Kidney epithelial cell (primary cell): ENCODE measurements at regions not wholly inside any gene's neighbourhood (a gene's known extent, or its start where the extent isn't known, plus 50 kb on each side); places are given as distances from the start of the nearest gene placed in this dataset.
A peak's percentile ranks its signal among the peaks of the same experiment; 100 is the strongest.

Experiments
- DNase-seq: peaks from one replicate; pipeline ENCODE4 v3.0.0-alpha.2; 2010; ENCODE audit warnings: low read depth
- H3K27me3 ChIP-seq: 2 replicates; pipeline ENCODE4 v1.6.0; 2011; ENCODE audit warnings: low read length; ENCODE audit not compliant: control insufficient read depth, insufficient read depth
- H3K36me3 ChIP-seq: 2 replicates; pipeline ENCODE4 v1.5.1; 2011; ENCODE audit warnings: low read length; ENCODE audit not compliant: control insufficient read depth, insufficient read depth
- H3K4me3 ChIP-seq: 2 replicates; pipeline ENCODE4 v1.5.1; 2011; ENCODE audit warnings: low read depth, mild to moderate bottlenecking, control low read depth, low read length
- TF ChIP-seq, protein P1 (sequence below): IDR thresholded peaks from 2 replicates; pipeline ENCODE4 v1.5.1; 2011; ENCODE audit warnings: mild to moderate bottlenecking, moderate library complexity, low read length, control low read depth, inconsistent platforms; ENCODE audit not compliant: insufficient read depth, poor library complexity, severe bottlenecking

DNA sequence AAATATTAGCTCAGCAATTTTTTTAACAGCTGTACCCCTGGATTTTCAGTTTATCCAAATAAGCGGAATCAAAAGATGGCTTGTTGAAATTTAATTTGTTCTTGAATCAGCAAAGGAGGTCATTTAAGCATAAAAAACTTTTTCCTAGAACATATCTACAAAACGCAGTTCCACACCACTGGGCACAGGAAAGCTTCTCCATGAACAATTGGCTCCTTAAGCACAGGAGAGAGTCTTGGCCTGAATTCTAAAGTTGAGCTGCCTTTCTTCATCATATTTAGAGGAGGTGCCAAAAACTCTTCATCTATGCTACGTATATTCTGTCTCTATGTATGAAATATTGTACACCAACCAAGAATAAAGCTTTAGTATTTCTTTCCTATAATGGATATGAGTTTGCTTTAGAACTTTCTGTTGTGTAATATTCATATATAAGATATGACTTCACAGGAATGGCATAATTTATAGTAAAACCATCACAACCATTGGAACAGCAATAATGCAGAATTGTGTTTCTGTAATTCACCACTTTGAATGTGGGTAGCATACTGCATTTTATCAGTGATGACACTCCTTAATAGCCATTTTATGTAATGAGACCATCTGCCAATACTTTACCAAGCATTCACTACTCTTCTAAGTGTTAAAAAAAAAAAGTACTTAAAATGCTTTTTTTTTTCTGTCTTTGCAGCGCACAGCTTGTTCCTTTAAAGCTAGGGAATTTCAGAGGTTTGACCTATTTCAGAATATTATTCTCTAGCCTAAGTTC, 263.7 kb downstream of the SLITRK6 start:
- TF ChIP-seq, protein P1, sequence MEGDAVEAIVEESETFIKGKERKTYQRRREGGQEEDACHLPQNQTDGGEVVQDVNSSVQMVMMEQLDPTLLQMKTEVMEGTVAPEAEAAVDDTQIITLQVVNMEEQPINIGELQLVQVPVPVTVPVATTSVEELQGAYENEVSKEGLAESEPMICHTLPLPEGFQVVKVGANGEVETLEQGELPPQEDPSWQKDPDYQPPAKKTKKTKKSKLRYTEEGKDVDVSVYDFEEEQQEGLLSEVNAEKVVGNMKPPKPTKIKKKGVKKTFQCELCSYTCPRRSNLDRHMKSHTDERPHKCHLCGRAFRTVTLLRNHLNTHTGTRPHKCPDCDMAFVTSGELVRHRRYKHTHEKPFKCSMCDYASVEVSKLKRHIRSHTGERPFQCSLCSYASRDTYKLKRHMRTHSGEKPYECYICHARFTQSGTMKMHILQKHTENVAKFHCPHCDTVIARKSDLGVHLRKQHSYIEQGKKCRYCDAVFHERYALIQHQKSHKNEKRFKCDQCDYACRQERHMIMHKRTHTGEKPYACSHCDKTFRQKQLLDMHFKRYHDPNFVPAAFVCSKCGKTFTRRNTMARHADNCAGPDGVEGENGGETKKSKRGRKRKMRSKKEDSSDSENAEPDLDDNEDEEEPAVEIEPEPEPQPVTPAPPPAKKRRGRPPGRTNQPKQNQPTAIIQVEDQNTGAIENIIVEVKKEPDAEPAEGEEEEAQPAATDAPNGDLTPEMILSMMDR, result no peak
- DNase-seq, result no peak
- Histone ChIP-seq H3K4me3 (no peak overlapping the region), H3K36me3 (no peaks in the 10 kb centered on the region), H3K27me3 (no peaks in the 10 kb centered on the region)

DNA sequence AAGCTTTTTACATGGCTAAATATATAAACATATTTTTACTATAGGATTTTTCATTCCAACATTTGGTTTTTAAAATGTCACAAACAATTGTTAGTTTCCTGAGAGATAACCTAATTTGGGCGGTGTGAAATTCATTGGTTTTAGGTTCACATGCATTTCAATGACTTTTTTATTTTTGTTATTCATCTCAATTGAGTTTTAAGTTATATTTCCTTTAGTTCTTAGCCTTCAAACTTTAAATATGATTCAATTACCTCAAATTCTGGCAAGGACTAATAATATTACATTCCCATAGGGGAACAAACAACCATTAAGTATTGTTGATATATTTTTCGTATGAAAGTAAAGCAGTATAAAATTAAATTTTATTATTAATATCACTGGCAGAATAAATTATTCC, 265.3 kb downstream of the SLITRK6 start:
- no peak for DNase-seq
- Histone ChIP-seq H3K36me3 (no peaks in the 10 kb centered on the region), H3K27me3 (no peaks in the 10 kb centered on the region), H3K4me3 (no peak overlapping the region)
- TF ChIP-seq, protein P1, result no peak

DNA sequence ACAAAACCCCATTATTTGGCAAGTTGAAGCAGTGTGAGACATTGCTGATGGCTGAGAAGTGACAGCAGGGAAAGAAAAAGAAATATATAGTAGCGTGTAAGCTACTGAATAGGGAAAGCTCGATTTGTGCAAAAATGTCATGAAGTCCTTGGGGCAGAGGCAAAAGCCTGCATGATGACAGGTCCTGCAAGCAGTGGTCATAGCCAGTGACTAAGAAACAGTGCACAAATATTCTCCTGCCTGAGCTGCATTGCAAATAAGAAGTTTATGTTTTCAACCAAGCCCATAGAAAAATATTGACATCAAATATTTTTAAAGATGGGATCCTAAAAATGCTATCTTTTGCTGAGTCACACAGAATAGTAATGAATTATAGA, 270.0 kb downstream of the SLITRK6 start:
- TF ChIP-seq, protein P1, result no peak
- no peaks in the 10 kb centered on the region for H3K36me3 ChIP-seq
- H3K27me3 ChIP-seq, result no peaks in the 10 kb centered on the region
- H3K4me3 ChIP-seq, result no peak overlapping the region
- no peak for DNase-seq

DNA sequence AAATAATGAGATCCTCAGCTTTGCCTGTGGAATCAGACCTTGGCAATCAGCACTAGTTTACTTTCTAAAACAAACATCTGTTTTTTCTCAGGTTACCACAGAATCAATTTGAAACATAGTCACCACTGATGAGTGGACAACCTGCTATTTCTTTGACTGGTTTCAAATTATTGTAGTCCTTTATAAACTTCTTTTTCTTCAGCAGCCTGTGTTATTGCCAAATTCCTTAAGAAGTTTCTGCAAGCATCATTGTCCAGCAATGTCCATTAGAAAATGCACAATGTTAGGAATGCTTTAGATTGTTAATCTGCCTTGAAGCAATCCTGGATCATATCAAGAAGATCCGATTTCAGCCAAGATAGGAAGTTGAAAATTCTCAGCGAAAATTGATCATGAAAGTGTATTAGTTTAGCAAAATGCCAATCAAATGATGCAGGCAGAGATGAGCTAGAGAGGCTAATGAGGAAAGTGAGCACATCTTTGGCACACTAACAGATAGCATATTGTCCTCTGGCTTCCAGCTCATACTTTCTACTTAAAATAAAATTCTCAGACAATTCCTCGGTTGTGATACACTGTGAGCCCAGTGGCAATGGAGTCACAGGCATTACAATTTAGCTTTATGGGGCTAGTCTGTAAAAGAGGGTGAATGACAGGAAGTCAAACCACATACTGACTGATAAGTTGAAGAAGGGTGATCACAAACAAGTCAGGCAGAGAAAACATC, 270.6 kb downstream of the SLITRK6 start:
- DNase-seq, result peak; percentile 9
- no peaks in the 10 kb centered on the region for H3K27me3 ChIP-seq
- H3K4me3 ChIP-seq, result no peak overlapping the region
- H3K36me3 ChIP-seq, result no peaks in the 10 kb centered on the region
- TF ChIP-seq, protein P1, result no peak

DNA sequence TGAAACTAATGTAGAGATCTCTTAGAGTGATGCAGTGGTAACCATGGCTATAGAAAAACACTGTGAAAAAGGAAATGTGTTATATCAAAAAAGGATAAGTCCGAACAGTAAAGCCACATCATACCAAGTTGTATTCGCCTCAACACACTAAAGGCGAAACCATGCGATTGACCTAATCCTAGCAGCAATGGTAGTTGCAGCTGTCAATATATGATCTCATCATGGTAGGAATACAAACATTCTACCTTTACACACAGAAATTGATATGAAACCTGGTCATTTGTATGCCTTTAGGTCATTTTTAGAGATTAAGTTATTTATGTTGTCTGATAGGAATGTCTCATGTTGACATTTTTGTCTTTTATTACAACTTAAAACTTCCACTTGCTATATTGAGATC, 271.9 kb downstream of the SLITRK6 start:
- TF ChIP-seq, protein P1, result no peak
- Histone ChIP-seq H3K27me3 (no peaks in the 10 kb centered on the region), H3K4me3 (no peak overlapping the region), H3K36me3 (no peaks in the 10 kb centered on the region)
- no peak for DNase-seq
